GM18511 (cell line): ENCODE measurements at regions not wholly inside any gene's neighbourhood (a gene's known extent, or its start where the extent isn't known, plus 50 kb on each side); places are given as distances from the start of the nearest gene placed in this dataset.
"Not testable (repeated sequence)": the region's sequence is repeated elsewhere in the genome, so short reads cannot be mapped to it uniquely, and the experiment has no call there.

Experiments
- ATAC-seq: cut with Tn5 transposase; IDR thresholded peaks from one replicate; pipeline ENCODE4 v1.9.1; 2021; ENCODE audit warnings: mild to moderate bottlenecking, moderate library complexity; ENCODE audit not compliant: unreplicated experiment

GRCh38 chr4:179352221-179352620 is 1910.0 kb upstream of the AGA start:
- ATAC-seq = no peak

- no peak for ATAC-seq
Observed at GRCh38 chr4:179353786-179354185, 1911.5 kb upstream of the AGA start.

- ATAC-seq = no peak
Observed at GRCh38 chr4:179361978-179362486, 1919.8 kb upstream of the AGA start.

- not testable (repeated sequence) for ATAC-seq
Observed at GRCh38 chr4:179365932-179366331, 1923.7 kb upstream of the AGA start.

GRCh38 chr4:179372242-179372641 is 1930.0 kb upstream of the AGA start:
- no peak for ATAC-seq

- ATAC-seq = no peak
Observed at GRCh38 chr4:179372746-179373145, 1930.5 kb upstream of the AGA start.

GRCh38 chr4:179378847-179379246 is 1936.6 kb upstream of the AGA start:
- ATAC-seq = not testable (repeated sequence)

GRCh38 chr4:179392787-179393186 is 1950.5 kb upstream of the AGA start:
- no peak for ATAC-seq

- no peak for ATAC-seq
Observed at GRCh38 chr4:179398414-179398813, 1956.2 kb upstream of the AGA start.

GRCh38 chr4:179399054-179399782 is 1957.0 kb upstream of the AGA start:
- no peak for ATAC-seq

GRCh38 chr4:179415037-179415846 is 1973.0 kb upstream of the AGA start:
- no peak for ATAC-seq

- no peak for ATAC-seq
Observed at GRCh38 chr4:179415847-179416223, 1973.6 kb upstream of the AGA start.

GRCh38 chr4:179417357-179417756 is 1975.1 kb upstream of the AGA start:
- no peak for ATAC-seq

GRCh38 chr4:179437962-179438361 is 1995.7 kb upstream of the AGA start:
- ATAC-seq = no peak

- ATAC-seq = no peak
Observed at GRCh38 chr4:179441596-179441995, 1999.4 kb upstream of the AGA start.

- no peak for ATAC-seq
Observed at GRCh38 chr4:179447308-179447707, 2005.1 kb upstream of the AGA start.

- no peak for ATAC-seq
Observed at GRCh38 chr4:179465131-179465797, 2023.0 kb upstream of the AGA start.

- ATAC-seq = no peak
Observed at GRCh38 chr4:179467878-179468277, 2025.6 kb upstream of the AGA start.

- no peak for ATAC-seq
Observed at GRCh38 chr4:179472164-179472563, 2029.9 kb upstream of the AGA start.

GRCh38 chr4:179478608-179479007 is 2036.4 kb upstream of the AGA start:
- ATAC-seq = no peak

GRCh38 chr4:179485781-179486180 is 2043.5 kb upstream of the AGA start:
- ATAC-seq = no peak
